ENCODE measurements at regions not wholly inside any gene's neighbourhood (a gene's known extent, or its start where the extent isn't known, plus 50 kb on each side); places are given as distances from the start of the nearest gene placed in this dataset.

DNA sequence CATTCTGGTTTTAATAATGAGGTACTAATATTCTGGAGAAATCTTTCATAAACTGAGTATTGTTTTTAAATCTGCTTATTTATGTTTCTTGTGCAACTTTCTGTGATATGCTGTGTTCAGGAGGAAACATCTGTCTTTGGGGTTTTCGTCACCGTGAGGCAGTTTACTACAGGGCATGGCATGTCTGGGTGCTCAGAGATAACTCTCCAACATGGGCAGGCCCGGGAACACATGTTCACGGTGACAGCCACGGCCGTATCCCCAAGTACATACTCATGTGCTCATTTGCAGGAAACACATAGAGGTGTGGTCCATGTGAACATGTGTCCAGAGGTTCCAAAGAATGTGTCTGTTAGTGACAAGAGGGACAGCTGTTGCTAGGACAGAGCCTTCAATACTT is 62.1 kb upstream of the CNKSR3 start:
- Histone ChIP-seq H3K9me3 (ENCODE audit: control insufficient read depth, insufficient read depth, low read length) (no peaks in the 10 kb centered on the region), H3K9me2 (replicated peaks; ENCODE audit: control insufficient read depth, low read length) (no peaks in the 10 kb centered on the region), H3K4me3 (ENCODE audit: low read length) (no peak overlapping the region), H3K27me3 (ENCODE audit: control insufficient read depth, low read length) (no peaks in the 10 kb centered on the region), H3K4me1 (ENCODE audit: control insufficient read depth, low read length) (no peaks in the 10 kb centered on the region), H3K36me3 (ENCODE audit: control insufficient read depth, low read length) (no peaks in the 10 kb centered on the region), H3K79me2 (ENCODE audit: control insufficient read depth, low read length) (no peaks in the 10 kb centered on the region), H4K20me1 (ENCODE audit: control insufficient read depth, insufficient read depth, low read depth, low read length) (no peaks in the 10 kb centered on the region), H3K4me2 (ENCODE audit: low read length) (no peak overlapping the region), H3K27ac (ENCODE audit: low read depth, low read length) (no peak overlapping the region), H3F3A (ENCODE audit: control insufficient read depth, insufficient read depth) (no peaks in the 10 kb centered on the region)
- TF ChIP-seq CTCF (IDR thresholded peaks at IDR 0.05; ENCODE audit: low read depth, low read length, poor library complexity, severe bottlenecking) (no peak), EZH2phosphoT487 (IDR thresholded peaks at IDR 0.05; ENCODE audit: borderline replicate concordance, low read length) (no peak)

DNA sequence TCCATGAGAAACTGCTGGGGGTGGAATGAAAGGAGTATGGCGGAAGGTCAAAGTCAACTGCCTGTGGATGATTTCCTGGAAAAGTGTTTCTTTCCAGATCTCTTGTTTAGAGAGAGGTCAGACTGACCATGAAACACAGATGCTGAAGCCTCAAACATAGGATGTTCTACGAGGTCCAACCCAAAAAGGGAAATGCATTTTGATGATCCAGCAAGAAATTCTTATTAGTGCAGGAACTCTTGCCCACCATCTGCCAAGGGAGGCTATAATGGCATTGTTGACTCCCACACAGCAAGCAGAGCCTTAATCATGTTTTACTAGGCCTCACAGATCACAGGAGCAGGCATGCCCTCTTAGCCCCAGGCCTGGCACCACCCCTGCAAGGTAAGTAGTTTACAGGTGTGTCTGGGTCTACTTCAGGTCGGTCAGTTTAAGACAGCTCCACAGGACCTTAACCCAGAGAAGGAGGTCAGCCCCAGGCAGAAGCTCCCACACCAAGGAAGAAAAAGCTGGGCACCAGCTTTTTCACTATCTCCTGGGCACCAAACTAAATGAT is 67.6 kb upstream of the CNKSR3 start:
- TF ChIP-seq EZH2phosphoT487 (IDR thresholded peaks at IDR 0.05; ENCODE audit: borderline replicate concordance, low read length) = no peak
- no peak for TF ChIP-seq CTCF (IDR thresholded peaks at IDR 0.05; ENCODE audit: low read depth, low read length, poor library complexity, severe bottlenecking)
- Histone ChIP-seq H3K4me2 (ENCODE audit: low read length) (no peak overlapping the region), H3K79me2 (ENCODE audit: control insufficient read depth, low read length) (no peaks in the 10 kb centered on the region), H3F3A (ENCODE audit: control insufficient read depth, insufficient read depth) (no peaks in the 10 kb centered on the region), H4K20me1 (ENCODE audit: control insufficient read depth, insufficient read depth, low read depth, low read length) (no peaks in the 10 kb centered on the region), H3K36me3 (ENCODE audit: control insufficient read depth, low read length) (no peaks in the 10 kb centered on the region), H3K27me3 (ENCODE audit: control insufficient read depth, low read length) (no peaks in the 10 kb centered on the region), H3K9me2 (replicated peaks; ENCODE audit: control insufficient read depth, low read length) (no peaks in the 10 kb centered on the region), H3K4me1 (ENCODE audit: control insufficient read depth, low read length) (no peaks in the 10 kb centered on the region), H3K9me3 (ENCODE audit: control insufficient read depth, insufficient read depth, low read length) (no peaks in the 10 kb centered on the region), H3K4me3 (ENCODE audit: low read length) (no peak overlapping the region), H3K27ac (ENCODE audit: low read depth, low read length) (no peak overlapping the region)

DNA sequence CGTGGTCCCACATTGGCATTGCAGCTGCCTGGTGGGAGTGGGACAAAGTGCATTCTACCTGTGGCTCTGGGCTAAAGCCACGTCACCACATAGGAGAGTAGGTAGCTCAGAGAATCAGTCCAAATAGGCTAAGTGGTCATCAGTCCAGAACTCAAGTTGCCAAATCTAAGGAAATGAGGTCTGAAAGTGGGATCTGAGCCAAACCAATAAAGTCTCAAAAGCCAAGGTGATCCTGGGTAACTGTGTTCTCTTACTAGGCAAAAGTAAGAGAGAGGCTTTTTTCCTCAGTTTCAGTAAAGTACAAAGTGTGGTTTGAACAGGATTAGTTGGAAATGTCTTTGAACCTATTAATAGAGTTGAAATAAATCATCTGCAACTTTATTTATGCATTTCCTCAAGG is 68.6 kb upstream of the CNKSR3 start:
- Histone ChIP-seq H3K4me3 (ENCODE audit: low read length) (no peak overlapping the region), H3K79me2 (ENCODE audit: control insufficient read depth, low read length) (no peaks in the 10 kb centered on the region), H3K36me3 (ENCODE audit: control insufficient read depth, low read length) (no peaks in the 10 kb centered on the region), H3F3A (ENCODE audit: control insufficient read depth, insufficient read depth) (no peaks in the 10 kb centered on the region), H3K9me3 (ENCODE audit: control insufficient read depth, insufficient read depth, low read length) (no peaks in the 10 kb centered on the region), H3K4me1 (ENCODE audit: control insufficient read depth, low read length) (no peaks in the 10 kb centered on the region), H3K9me2 (replicated peaks; ENCODE audit: control insufficient read depth, low read length) (no peaks in the 10 kb centered on the region), H3K4me2 (ENCODE audit: low read length) (no peak overlapping the region), H3K27me3 (ENCODE audit: control insufficient read depth, low read length) (no peaks in the 10 kb centered on the region), H3K27ac (ENCODE audit: low read depth, low read length) (no peak overlapping the region), H4K20me1 (ENCODE audit: control insufficient read depth, insufficient read depth, low read depth, low read length) (no peaks in the 10 kb centered on the region)
- TF ChIP-seq EZH2phosphoT487 (IDR thresholded peaks at IDR 0.05; ENCODE audit: borderline replicate concordance, low read length) (no peak), CTCF (IDR thresholded peaks at IDR 0.05; ENCODE audit: low read depth, low read length, poor library complexity, severe bottlenecking) (no peak)
